ENCODE measurements at regions not wholly inside any gene's neighbourhood (a gene's known extent, or its start where the extent isn't known, plus 50 kb on each side); places are given as distances from the start of the nearest gene placed in this dataset.

GRCh38 chr2:41602341-41602740 is 445.5 kb upstream of the PKDCC start:
- TF ChIP-seq, protein P1, sequence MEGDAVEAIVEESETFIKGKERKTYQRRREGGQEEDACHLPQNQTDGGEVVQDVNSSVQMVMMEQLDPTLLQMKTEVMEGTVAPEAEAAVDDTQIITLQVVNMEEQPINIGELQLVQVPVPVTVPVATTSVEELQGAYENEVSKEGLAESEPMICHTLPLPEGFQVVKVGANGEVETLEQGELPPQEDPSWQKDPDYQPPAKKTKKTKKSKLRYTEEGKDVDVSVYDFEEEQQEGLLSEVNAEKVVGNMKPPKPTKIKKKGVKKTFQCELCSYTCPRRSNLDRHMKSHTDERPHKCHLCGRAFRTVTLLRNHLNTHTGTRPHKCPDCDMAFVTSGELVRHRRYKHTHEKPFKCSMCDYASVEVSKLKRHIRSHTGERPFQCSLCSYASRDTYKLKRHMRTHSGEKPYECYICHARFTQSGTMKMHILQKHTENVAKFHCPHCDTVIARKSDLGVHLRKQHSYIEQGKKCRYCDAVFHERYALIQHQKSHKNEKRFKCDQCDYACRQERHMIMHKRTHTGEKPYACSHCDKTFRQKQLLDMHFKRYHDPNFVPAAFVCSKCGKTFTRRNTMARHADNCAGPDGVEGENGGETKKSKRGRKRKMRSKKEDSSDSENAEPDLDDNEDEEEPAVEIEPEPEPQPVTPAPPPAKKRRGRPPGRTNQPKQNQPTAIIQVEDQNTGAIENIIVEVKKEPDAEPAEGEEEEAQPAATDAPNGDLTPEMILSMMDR (IDR thresholded peaks at IDR 0.05), result no peak
- no peak for TF ChIP-seq POLR2A (IDR thresholded peaks at IDR 0.05)
- TF ChIP-seq EP300 (IDR thresholded peaks at IDR 0.05), result no peak
